ENCODE measurements at regions not wholly inside any gene's neighbourhood (a gene's known extent, or its start where the extent isn't known, plus 50 kb on each side); places are given as distances from the start of the nearest gene placed in this dataset.

DNA sequence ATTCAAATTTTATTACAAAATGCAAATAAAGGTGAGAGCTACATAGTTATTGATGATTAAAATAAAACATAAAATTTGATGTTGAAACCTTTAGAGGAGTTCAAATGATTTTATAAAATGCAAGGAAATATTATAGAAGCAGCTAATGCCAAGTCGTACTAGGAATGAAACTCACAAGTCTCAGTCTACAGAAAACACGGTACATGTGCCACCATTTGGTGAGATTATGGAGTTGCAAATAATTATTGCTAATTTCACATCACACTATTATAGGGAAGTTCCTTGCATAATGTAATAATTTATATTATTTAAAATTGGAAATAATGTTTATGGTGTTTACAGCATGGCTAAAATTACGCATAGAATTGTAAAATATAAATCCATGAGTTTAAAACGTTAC is 1601.7 kb upstream of the TENM3 start:
- DNase-seq: no peak

DNA sequence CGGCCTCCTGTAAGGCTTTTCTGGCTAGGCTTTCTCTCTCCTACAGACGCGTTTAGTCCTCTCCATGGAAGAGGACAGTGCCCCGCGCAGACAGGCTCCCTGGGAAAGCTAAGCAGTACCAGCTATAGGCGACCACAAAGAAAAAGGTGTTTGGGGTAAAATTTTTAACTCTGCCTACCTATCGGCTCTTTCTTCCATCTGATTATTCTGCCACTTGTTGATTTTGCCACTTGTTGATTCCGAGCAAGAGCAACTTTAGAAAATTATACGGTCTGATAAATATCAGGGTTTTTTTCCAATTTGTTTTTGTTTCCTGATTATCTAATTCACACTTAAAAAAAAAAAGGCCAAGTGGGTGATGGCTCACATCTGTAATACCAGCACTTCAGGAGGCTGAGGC is 1600.5 kb upstream of the TENM3 start:
- no peak for DNase-seq

DNA sequence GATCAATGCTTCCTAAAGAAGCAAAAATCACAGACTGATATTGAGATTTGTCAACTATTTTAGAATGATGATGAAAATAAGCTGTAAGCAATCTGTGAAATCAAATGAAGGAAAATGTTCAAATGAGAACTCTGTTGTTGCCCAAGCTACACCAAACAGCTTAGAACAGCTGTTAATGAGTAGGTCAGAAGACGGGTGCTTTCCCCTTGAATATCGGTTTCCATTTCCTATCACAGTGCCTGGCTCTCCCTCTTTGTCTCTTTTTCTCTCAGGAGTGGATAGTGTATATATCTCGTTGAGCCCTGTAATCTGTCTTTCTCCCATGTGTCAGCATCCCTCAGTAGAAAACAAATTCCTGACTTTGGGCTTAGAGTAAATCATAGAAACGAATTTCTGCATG is 1592.9 kb upstream of the TENM3 start:
- DNase-seq: no peak

DNA sequence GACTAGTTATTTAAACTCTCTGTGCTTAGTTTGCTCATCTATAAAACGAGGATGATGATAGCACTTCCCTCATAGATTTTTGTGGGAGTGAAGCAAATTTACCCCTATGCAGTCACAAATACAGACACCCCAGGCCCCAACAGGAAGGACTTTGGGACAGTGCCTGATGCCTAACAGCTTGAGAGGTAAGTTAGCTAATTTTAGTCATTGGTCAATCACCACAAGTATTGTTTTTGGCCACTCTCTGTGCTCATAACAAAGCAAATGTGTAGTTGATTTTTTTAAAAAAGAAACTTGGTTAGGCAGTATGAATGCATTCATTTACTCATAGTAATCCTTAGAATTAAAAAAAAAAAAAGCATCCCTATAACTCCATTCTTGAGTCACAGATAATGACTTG is 1590.7 kb upstream of the TENM3 start:
- DNase-seq: no peak

DNA sequence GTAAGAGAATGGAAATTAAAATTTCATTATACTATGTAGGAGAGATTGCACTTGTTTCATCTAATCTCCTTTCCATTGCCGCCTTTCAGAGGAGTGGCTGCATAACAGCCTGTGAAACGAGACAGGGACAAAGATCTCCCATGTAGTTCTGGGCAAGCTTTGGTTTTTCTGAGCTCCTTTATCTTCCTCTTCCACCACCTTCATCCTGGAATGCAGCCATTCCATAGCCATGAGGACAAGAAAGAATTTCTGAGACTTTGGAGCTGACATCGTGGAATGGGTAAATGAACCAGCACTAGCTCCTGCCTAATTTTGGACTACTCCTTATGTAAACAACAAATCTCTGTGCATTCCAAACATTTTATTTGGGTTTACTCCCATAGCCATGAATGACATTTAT is 1587.3 kb upstream of the TENM3 start:
- no peak for DNase-seq

DNA sequence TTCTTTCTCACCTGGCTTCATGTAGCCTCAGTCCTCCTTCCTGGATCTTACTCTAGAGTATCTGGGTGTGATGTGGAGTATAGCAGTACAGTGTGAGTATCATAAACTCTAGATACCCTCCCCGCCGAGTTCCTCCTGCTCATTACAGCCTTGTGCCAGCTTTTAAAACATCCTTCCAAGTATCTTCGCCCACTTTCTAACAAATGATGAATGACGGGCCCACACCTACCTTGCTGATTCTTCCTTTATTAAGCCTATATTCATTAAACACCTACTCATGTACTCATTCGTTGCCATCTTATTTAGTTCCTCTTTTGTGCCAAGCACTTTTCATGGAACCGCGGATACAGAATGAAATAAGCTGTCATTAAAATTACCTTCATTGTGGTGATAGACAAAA is 1585.3 kb upstream of the TENM3 start:
- DNase-seq: no peak

DNA sequence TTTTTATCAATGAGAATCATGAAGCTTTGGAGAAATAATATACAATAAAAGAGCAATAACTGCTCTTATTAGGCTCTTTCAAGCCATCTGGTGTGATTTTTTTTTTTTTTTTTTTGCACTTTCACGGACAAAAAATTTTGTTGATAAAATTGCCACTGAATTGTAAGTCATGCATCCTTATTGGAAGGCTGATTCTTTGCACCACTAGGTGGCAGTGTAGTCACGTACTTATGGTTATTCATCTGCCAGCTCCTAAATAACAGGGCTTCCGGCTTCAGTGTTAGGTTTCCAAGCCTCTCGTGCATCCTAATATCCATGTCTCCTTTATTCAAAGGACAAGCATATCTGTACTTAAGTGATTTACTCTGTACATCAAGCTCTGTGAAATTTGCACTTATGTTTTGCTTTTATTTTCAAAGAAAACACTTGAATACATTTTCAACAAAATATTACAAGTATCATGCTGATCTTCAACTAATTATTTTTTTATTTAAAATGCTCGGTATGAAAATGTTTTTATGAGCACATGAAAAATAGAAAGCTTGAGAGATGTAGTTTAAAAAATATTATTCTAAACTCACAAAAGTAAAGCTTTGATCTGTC is 1578.3 kb upstream of the TENM3 start:
- peak; percentile 19 to 45 for DNase-seq

DNA sequence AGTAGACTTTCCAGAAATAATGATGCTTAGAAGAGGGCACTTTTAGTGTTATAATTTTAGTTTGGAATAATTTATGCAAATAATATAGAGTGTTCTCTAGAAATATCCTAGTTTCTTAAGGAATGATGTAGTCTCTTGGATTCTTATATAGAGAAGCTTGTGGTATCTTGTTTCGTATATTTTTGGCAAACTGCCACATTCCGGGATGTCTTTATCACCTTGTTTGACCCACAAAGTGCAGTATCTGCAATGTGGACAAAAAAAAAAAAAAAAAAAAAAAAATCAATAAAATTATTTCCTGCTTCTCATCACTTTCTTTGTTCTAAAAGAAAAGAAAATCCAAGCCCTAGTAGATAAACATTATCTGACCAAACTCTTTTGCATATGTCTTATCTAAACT is 1577.7 kb upstream of the TENM3 start:
- no peak for DNase-seq

DNA sequence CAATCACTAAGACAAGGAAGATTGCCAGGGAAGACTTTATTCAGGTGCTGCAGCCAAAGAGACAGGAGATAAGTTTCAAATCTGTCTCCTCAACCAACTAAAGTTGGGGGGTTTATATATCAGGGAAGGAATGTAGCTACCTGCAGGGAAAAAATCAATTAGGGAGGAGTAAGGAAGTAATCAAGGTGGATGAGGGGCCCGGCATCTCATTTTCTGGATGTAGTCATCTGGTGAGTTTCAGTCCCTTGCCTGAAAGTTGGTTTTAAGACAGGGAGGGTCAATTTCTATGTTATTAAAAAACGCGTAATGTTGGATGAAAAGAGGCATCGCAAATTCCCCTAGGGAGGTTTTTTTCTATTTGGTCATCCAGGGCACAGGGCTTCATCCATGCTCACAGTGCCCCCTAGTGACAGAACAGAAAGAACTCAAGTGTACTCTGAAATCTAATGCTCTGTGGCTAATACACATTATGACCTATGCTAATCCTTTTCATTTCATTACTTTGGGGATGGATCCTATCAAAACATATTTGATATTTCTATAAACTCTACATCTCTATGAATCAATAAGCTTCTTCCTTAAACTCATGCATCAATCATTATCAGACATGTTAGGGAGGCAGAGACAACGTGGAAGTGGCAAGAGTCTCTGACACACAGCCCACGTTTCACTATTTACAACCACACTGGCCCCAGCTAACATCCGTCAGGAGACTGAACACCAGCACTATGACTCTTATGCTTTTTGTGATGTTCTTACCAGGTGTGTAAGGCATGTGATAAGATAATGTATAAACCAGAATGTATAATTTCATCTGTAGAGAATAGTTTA is 1577.0 kb upstream of the TENM3 start:
- DNase-seq: no peak

DNA sequence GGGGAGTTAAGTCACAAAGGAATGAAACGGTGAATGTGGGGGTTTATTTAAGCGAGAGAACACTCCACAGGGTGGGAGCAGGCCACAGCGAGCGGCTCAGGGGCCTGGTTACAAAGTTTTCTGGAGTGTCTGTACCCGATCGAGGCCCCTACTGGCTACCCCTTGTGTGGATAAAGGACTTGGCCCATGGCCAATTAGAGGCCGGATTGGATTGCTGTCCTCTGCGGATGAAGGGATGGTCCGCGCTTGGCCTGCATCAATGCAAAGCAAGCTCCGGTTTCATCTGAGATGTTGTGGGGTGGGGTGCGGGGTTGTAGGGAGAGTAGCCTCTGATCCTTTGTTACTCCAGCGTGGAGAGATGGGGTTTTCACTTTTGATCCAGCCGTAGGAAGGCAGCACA is 1574.5 kb upstream of the TENM3 start:
- no peak for DNase-seq

DNA sequence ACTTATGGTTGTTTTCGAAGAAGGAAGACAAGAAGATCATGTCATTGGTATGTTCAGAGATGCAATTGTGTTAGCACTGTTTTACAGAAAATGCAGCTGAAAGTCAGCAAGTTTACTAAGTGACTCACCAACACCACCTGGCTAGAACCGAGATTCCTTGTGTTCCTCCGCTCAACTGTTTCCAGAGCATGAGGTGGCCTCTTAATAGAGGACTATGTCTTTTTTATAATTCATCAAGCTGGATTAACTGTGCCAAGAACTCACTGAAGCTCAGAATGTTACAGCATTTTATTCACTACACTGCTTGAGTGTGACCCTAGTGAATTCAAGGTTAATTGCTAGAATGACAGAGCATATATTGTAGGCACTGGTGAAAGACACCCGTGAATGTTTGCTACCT is 1573.5 kb upstream of the TENM3 start:
- DNase-seq: no peak

DNA sequence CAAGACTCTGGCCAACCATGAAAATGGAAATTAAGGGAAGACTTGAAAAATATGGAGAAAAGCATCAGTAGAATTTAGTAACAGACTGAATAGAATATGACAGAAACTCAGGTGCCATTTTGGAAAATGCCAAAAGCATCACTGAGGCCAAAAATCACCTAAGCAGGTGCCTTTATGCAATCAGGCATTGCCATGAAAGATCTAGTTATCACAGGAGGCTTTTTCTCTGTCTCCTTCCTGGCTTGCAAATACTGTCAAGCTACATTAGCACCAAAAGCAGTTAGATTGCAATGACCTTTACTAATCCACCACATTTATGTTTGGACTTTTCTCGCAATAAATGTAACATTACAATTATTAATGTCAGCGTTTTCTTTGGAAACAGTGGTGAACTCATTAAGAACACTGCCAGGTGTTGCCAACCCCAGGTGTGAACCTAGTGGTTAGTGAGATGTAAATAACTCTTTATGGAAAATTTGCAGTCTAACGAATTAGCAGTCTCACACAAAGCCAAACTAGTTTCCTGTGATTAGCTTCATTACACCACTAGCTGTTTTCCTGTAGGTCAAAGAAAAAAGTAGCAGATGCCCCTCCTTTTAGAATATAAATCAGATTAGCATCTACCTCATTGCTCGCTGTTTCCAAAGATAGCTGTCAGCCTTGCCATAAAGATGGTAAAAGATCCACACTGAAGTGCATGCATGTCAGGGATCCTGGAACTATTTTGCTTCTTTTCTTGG is 1568.4 kb upstream of the TENM3 start:
- DNase-seq: no peak

DNA sequence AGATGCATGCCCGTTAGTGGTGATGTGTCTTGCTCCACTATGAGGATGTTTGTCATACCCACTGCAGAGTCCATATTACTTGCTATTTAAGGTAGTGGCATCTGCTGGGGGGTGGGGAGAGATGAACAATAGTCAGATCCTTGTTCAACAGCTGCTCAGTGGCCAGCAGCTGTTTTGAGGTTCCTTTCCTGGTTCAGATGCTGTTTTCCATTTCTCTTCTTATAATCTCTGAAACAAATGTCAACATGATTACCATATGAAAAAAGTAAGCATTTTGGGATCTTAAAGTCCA is 1567.9 kb upstream of the TENM3 start:
- no peak for DNase-seq

DNA sequence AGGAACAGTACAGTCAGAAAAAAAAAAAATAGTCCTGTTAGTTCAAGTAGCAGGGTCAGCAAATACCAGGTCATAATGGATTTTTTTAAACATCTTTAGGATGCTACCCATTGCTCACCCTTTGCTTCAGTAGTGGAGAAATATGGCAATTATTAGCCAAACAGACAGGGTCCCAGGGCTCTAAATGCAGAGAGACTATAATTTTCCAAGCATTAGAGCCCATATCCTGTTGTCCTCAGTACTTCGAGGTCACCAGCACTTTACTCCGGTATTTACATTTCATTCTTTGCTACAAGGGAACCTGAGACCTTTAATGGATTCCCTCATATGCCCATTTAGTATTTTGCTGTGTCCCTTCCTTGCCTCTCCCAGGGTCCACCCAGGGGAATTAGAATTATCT is 1562.9 kb upstream of the TENM3 start:
- no peak for DNase-seq

DNA sequence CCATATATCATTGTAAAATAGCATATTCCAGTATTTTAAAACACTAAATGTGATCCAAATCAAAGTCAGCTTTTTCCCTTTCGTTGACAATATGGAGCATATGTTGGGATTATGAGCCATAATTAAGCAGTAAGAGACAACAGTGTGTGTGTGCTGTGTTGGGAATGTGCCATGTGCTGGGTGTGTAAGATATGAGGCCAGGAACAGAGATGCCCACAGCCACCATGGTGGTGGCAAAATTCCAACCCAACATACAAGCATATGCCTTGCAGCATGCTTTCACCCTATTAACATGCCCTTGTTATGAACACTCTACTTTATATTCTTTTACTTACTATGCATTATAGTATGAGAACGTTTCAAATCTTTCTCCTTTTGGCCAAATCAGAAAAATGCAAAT is 1560.4 kb upstream of the TENM3 start:
- DNase-seq: no peak

DNA sequence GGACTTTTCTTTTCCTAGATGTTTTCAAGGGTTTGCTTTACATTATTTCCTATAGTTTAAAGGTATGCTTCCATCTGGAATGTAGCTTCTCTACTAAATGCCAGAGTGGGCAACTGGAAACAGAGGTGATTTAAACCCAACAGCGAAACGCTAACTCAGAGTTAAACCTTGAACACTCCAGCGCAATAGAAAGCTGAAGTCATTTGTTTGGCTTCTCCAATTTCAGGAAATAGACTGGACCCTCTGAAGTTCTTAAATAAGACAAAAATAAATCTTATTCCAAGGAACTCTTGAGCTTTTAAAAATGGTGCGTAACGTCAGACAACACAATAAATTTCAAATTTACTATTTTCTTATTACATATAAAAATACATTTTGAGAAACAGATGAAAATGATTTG is 1560.0 kb upstream of the TENM3 start:
- no peak for DNase-seq

DNA sequence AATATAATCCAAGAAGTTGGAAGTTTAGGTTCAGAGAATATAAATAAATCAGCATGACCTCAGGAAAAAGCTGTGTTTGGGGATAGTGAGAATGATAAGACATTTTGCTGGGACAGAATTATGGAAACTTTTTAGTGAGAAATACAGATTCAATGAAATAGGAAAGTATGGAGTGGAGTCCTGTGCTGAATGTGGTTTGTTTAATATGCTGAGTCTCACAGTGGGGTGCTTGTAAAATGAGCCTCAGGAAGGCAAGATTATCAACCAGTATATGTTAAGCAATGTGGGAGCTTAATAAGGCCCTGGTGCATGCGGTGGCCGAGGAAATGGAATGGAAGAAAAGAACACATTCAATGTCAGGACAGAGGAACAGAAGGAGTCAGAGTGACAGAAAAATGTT is 1554.7 kb upstream of the TENM3 start:
- no peak for DNase-seq

DNA sequence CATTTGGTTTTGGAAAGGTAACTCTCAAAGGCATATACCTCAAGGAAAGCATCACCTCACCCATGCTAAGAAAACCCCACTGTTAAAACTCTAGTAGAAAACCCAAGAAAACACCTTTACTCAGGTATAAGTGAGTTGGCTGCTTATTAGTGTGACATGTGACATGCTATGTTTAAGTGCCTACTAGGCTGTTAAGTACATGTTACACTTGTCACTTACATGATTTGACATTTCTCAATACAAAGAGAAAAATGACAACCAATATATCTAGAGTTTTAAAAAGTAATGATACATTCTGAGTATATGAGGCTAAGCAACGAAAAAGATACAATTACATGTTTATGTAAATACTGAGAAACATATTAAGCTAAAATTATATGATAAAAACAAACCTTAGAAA is 1548.3 kb upstream of the TENM3 start:
- DNase-seq: no peak

DNA sequence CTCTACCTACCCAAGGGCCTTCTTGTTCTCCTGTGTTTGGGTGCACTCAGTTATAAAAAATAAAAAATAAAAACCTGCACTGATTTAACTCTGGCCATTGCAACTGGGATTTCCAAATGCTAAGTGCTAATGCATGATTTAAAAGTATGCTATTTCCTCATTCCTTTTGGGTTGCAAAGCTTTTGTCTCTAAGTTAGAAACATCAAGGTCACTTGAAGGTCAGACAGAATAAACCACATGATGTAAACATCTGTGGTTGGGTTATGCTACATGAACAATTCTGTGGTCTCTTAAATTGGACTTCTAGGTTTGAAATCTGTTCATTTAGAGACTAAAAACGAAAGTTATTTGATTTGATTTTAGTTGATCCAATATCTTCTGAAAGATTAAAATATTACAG is 1547.4 kb upstream of the TENM3 start:
- DNase-seq: no peak

DNA sequence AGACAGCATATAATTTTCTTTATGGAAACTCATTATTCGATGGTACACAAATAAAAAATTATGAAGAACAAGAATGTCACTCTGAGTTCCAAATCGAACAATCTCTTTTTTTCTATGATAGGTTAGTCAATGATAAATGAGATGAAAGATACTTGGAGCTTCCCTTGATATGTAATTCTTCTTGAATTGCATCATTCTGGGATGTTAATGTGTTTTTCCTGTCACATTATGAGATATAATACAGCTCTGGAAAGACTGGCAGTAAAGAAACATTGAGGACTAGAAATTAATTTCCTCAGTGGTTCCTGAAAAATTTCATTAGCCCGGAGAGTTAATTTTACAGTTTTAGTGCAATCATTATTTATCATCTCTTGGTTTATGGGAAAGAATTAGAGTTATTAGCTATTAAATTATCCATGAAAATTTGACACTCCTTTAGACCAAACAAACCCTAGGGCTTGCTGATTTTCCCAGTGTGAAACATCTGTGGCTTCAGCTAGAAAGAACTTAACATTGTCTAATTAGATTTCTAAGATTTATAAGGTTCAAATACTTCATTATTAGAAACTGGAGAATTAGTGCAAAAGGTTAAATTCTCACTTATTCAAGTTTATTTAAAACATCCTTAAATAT is 1546.6 kb upstream of the TENM3 start:
- DNase-seq: no peak

DNA sequence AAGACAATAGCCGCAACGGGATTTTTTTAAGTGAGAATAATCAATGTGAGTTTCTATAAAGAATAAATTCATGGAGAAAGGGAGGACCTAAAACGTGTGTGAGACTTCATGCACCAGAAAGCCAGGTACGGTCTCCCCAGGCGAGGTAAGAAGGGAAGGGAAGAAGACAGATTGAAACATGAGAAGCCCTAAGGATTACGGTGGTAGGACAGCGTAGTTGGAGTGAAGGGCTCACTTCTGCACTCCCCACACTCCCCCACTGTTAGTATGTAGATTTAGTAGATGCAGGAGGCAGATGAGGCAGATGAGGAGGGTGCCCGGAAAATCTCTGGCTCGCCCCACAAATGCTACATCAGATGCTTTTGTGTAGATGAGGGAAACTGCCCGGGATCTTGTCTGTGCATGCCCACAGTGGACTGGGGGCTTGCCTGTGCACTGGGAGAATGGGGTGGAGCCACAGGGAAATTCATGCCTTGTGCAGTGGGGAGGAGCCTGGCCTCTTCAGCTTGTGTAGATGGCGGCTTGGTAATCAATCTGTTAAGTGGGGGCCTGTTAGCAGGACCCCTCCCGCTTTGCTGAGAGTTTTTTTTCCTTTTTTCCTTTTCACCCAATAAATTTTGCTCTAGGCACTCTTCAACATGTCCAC is 1544.5 kb upstream of the TENM3 start:
- no peak for DNase-seq

DNA sequence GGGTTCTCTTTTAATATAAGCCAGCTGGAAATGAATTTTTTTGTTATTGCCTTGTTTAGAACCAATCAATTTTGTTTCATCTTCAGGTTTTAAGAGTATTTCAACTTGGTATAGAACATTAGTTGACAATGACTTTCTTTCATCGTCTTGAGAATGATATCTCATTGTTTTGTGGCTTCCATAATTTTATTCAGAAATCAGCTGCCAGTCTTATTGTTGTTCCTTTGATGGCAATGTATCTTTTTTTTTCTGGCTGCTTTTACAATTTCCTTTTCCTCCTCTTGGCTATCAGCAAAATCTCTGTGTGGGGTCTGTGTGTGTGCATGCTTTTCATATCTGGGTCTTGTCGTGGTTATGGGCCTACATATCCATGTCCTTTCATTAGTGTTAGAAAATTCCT is 1536.4 kb upstream of the TENM3 start:
- no peak for DNase-seq

DNA sequence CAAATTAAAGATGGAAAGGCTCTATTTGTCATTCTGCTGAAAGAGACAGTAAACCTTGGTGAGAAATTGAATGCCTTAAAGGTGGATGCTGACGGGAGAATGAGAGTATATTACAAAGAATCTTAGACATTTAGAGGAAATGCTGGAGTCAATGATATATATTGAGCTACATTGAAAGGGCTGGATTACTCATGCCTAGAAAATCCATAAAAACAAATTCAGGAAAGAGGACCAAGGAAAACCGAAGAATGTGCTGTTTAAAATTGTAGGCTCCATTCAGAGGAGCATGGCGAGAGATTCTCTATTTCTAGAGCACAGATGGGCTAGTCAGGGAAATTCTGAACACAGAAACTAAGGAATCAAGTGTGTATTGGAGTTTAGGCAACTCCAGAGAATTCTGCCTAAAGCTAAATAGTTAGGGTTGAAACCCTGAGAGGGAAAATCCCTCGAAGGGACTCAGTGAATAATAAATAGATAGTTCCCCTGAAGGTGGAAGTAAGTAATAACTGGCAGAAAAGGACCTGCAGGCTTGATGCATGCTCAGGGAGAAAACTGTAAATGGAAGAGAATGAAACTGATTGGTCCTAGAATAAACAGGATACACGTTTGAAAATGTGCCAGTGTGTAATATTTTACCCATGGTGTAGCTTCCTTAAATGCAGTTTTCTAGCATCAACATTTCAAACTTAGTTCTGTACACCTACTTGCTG is 1532.4 kb upstream of the TENM3 start:
- DNase-seq: no peak
